MM.1S (cell line): ENCODE measurements at regions not wholly inside any gene's neighbourhood (a gene's known extent, or its start where the extent isn't known, plus 50 kb on each side); places are given as distances from the start of the nearest gene placed in this dataset.

Experiments used
- CTCF ChIP-seq: fragments of 300-600 bp; sonication (generic); IDR thresholded peaks from 2 replicates; pipeline ENCODE4 v1.5.1; 2016; ENCODE audit warnings: antibody characterized with exemption, low read length, mixed read lengths
- EZH2 ChIP-seq: fragments of 300-600 bp; sonication (generic); optimal IDR thresholded peaks from 2 replicates; pipeline ENCODE3; 2017; ENCODE audit warnings: low read depth, mild to moderate bottlenecking, antibody characterized with exemption, low read length, mixed read lengths
- EZH2phosphoT487 ChIP-seq: fragments of 300-600 bp; sonication (generic); IDR thresholded peaks from 2 replicates; pipeline ENCODE4 v1.6.1; 2018; ENCODE audit warnings: antibody characterized with exemption, low read length

DNA sequence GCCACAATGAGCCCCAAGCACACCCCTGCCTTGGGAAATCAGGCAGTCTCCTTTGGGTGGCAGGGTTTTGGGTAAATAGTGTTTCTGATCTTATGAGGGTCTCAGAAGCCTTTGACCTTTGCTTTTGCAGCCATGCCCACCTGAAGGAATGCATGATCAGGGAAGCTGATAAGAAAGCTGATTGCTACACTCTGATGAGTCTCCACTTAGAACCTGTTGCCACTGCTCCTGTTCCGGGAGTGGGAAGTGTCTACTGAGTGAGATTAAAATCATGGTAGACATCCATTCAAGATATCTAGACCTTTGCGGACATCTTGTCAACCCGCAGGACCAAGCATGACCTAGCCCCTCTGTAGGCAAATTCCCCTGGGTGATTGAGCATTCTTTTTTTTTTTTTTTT is 282.6 kb downstream of the SKIDA1 start:
- no peak for TF ChIP-seq CTCF
- no peak for TF ChIP-seq EZH2
- no peak for TF ChIP-seq EZH2phosphoT487
